COLO829 (cell line): ENCODE measurements at regions not wholly inside any gene's neighbourhood (a gene's known extent, or its start where the extent isn't known, plus 50 kb on each side); places are given as distances from the start of the nearest gene placed in this dataset.

Experiments used
- DNase-seq: peaks from one replicate; pipeline ENCODE4 v3.0.0; 2012; ENCODE audit warnings: low spot score

GRCh38 chr5:92402956-92403702 is 1020.0 kb upstream of the ARRDC3 start:
- DNase-seq, result no peak

- DNase-seq, result no peak
Observed at GRCh38 chr5:92402045-92402444, 1018.9 kb upstream of the ARRDC3 start.

DNA sequence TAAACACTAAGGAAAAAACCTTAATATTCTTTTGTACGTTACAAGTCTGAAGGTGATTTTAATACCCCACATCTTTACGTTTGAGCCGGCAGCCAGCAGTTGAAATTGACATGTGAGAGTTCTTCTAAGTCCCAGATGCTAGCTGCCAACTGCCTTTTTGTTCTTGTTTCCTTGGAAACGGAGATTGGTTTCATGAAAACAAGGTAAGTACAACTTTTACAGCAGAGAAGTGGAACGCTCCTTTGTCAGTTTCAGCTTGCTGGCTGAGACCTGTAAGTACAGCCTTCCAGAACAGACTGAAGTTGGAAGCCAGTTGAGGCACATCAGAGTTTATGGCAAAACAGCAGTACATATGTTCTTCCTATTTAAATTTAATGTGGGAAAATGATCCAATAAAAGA is 1018.4 kb upstream of the ARRDC3 start:
- no peak for DNase-seq

DNA sequence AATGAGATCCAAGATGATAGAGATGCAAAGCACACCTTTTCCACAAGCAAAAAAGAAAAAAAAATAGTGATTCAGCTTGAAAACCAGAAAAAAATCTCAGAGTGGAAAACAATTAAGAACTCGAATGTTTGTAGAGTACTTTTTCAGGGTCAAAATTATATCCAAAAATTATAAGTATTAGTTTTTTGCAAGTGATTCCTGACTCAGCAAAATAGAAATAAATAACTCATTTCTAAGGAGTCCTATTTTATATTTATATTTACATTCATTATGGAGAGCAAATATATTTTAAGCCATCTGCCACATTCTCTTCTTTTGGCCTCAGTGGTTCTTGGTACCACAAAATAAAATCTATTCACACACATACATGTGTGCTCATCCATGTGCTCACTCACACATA is 1011.8 kb upstream of the ARRDC3 start:
- DNase-seq, result no peak

DNA sequence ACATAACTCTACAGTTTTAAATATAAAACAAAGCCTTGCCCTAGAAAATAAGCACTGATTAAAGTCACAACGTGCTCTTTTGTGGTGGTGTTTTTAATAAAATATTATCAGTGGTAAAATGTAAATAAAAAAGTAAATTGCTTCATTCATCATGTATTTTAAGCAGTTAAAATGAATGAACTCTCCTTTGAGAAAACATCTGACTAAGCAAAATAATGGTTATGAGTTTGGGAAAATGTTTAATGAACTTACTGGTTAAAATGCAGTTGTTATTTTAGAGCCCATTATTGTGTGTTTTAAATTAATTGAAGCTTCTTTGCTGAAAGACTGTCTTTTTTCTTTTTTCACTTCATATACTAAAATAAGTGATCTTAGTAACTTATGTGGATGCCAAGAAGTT is 1007.5 kb upstream of the ARRDC3 start:
- no peak for DNase-seq

DNA sequence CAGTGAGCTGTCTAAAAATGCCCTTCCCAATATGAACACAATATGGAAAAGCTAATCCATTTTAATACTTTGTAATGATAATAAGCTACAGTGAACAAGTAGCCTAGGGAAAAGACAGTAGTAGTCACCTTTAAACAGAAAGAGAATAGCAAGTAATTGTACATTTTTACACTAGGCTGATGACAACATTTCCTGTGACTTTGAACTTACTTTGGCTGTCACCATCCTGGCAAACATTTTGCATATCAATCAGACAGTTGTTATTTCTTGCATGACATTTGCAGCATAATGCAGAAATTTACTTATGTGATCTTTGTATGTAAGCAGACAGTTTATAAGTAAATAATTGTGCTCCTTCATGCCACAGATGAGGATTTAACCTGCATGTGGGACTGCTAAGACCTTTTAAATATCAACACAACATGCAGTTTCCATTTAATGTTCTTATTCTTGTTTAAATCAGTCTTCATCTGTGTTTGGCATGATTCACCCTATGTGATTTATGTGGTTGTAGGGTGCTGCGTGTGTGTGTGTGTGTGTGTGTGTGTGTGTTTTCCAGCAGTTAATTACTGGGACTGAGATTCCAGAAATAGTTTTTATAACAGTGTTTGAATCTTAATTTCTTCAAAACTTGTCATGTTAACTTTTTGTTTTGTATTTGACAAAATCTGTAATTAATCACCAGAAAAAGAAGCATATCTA is 997.1 kb upstream of the ARRDC3 start:
- no peak for DNase-seq

GRCh38 chr5:92378966-92379611 is 996.0 kb upstream of the ARRDC3 start:
- no peak for DNase-seq

GRCh38 chr5:92374859-92375258 is 991.7 kb upstream of the ARRDC3 start:
- DNase-seq, result no peak

DNA sequence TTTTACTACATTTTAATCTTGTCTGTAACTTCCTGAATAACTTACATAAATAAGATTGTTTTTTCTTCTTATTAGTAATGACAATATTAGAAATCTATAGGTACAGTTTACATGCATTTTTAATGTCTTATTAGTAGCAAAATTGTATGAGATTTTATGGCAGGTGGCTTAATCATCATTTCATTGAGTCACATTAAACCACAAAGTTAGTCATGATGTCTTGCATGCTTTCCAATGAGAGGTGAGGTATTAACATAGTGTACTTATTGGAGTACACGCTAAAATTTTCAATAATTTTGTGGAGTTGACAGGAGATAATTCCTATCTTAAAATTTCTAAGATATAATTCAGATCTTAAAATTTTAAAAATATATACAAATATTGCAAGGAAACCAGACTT is 989.6 kb upstream of the ARRDC3 start:
- DNase-seq, result no peak

DNA sequence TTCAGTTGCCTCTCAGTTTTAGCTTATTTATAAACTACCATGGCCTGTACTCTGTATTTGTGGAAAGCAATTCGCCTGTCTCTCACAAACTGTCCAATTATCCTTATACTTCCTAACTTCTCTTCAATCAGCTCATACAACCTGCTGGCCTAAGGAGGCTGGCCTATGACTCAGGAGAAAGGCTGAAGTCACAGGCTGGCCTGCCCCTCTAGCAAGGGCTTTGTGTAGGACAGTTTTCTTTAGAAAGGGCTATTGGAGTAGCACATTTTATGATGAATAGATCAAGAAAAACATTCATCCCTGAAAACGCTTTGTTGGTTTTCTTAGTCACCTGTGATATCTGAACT is 988.7 kb upstream of the ARRDC3 start:
- DNase-seq, result no peak

GRCh38 chr5:92371171-92371888 is 988.2 kb upstream of the ARRDC3 start:
- no peak for DNase-seq

- no peak for DNase-seq
Observed at GRCh38 chr5:92370032-92370431, 986.9 kb upstream of the ARRDC3 start.

DNA sequence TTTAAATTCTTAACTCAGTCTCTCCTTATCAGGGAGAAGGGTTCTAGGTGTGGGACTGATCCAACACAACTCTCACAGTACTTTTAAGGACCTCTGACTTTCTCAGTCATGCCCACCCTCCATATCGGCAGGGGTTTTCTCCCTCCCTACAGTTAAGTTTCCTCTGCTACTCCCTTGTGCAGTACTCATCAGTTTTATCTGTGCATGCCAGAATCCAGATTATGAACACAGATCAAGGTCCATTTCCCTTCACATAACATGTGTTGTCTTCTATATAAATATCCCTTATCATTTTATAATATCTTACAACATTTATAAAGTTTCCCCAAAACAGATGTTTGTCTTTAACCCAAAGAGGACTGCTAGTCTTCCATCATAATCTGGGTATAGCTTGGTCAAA is 986.5 kb upstream of the ARRDC3 start:
- DNase-seq, result no peak

GRCh38 chr5:92364986-92365550 is 982.0 kb upstream of the ARRDC3 start:
- DNase-seq, result no peak

DNA sequence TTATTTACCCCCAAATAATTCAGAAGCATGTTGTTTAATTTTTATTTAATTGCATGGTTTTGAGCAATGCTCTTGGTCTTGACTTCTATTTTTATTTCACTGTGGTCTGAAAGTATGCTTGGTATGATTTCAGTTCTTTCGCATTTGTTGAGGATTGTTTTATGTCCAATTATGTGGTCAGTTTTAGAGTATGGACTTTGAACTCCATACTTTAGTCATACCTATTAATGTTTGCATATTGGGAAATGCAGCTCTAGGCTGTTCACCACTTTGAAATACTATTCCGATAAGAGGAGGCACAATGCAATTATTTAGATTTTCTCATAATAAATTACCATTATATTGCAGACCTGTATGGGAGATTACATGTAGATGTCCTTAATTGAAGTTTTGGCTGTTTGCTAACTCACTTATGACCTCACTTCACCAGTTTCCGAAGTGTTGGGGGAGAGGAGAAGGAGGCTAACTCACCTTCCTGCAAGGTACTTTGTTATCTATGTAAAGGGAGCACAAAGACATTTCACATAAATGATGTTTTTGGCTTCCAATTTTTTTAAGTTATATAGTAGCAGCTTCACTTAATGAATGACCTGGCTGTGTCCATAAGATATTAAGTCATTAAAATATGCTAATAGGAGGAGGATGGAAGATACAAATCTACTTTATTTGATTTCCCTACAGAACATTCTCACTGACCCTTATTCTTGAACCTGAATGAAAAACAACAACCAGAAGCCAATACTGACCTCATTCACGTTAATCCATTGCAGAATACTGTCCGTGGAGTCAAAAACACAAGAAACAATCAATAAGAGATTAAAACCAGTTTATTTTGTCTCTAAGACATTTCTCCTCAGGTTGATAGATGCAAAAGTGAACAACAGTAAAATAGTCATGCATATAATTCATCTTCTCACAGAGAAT is 970.3 kb upstream of the ARRDC3 start:
- no peak for DNase-seq

- no peak for DNase-seq
Observed at GRCh38 chr5:92337772-92338234, 954.7 kb upstream of the ARRDC3 start.

DNA sequence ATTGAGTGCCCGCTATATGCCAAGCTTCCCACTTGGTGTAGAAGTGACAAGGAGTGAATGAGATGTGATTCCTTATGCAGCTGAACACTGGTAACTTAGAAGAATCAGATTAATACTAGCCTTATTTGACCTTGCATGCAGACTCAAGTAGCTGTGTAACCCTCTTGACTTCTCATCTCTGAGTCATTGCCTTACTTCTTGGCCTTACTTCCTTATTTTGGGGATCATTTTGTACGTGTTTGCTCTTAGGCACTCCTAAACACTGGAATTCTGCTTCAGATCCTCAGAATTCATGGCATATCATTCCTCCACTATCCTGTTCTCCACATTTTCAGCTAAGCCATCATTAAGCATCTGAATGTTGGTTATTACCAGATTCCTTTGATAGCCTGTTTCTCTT is 948.9 kb upstream of the ARRDC3 start:
- DNase-seq, result no peak

DNA sequence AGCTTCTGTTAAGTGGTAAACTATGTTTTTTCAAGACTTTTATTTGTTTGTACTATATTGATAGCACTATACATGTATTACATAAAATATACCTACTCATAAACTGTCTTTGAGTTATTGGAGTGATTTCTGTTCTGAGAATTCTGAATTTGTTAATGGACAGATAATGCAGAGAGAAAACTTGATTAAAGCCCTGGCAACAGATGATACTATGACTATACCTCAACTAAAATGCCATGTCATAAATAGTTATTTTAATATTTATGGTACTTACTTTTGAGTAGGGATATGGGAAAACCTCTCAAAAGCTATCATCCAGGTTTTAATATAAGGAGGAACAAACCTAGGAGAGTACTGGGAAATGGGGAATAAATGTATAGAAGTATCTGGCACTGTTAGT is 947.2 kb upstream of the ARRDC3 start:
- no peak for DNase-seq

DNA sequence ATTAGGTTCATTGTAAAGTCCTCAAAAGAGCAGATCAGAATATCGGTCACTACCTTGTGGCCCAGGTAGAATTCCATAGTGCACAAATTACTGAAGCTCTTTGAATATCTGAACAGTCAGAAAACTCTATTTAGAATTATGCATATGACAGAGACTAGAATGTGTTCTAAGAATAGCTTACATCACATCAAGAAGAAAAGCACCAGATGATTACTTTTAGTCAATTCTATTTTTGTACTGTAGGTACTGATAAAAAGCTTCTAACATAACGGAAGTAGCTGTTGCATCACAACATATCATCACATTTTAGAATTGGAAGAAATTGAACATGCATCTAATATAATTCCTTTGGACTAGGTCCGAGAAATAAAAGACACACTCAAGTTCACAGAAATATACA is 946.6 kb upstream of the ARRDC3 start:
- DNase-seq, result no peak

GRCh38 chr5:92328584-92329259 is 945.6 kb upstream of the ARRDC3 start:
- no peak for DNase-seq

DNA sequence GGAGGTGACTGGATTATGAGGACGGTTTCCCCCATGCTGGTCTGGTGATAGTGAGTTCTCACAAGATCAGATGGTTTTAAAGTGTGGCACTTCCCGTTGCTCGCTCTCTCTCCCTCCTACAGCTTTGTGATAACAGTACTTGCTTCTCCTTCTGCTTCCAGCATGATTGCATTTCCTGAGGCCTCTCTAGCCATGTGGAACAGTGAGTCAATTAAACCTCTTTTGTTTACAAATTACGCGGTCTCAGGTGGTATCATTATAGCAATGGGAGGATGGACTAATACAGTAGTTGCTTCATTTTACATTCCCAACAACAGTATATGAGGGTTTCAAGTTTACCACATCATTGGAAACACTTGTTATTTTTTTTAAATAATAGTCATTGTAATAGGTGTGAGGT is 937.3 kb upstream of the ARRDC3 start:
- DNase-seq, result no peak
